HG02623 (cell line): ENCODE measurements at regions not wholly inside any gene's neighbourhood (a gene's known extent, or its start where the extent isn't known, plus 50 kb on each side); places are given as distances from the start of the nearest gene placed in this dataset.
"Not testable (repeated sequence)": the region's sequence is repeated elsewhere in the genome, so short reads cannot be mapped to it uniquely, and the experiment has no call there.

Experiments used
- ATAC-seq: cut with Tn5 transposase; IDR thresholded peaks from one replicate; pipeline ENCODE4 v1.9.1; 2021; ENCODE audit warnings: moderate library complexity; ENCODE audit not compliant: unreplicated experiment

DNA sequence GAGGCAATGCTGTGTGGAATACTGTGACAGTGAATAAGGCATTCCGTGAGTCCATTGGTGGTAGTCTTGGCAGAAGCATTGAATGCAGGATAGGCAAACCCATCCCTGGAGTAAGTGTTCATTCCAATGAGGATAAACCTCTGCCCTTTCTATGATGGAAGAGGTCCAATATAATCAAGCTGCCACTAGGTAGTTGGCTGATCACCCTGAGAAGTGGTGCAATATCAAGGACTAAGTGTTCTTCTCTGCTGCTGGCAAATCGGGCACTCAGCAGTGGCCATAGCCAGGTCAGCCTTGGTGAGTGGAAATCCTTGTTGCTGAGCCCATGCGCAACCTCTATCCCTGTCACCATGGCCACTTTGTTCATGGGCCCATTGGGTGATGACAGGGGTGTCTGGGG, 70.1 kb downstream of the FBXO4 start:
- ATAC-seq: no peak

DNA sequence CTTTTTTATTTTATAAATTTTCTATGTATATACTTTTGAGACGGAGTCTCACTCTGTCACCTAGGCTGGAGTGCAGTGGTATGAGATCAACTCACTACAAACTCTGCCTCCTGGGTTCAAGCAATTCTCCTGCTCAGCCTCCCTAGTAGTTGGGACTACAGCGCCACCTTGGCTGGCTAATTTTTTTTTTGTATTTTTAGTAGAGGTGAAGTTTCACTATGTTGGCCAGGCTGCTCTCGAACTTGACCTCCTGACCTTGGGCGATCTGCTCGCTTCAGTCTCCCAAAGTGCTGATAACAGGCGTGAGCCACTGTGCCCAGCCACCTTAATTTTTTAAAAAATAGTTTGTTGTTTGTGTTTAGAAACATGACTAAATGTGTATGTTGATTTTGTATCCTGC, 76.6 kb downstream of the FBXO4 start:
- no peak for ATAC-seq

- not testable (repeated sequence) for ATAC-seq
Measured at GRCh38 chr5:42003852-42004251, 78.8 kb downstream of the FBXO4 start.

- ATAC-seq: peak; percentile 86
Measured at GRCh38 chr5:42005561-42006153, 80.6 kb downstream of the FBXO4 start.

DNA sequence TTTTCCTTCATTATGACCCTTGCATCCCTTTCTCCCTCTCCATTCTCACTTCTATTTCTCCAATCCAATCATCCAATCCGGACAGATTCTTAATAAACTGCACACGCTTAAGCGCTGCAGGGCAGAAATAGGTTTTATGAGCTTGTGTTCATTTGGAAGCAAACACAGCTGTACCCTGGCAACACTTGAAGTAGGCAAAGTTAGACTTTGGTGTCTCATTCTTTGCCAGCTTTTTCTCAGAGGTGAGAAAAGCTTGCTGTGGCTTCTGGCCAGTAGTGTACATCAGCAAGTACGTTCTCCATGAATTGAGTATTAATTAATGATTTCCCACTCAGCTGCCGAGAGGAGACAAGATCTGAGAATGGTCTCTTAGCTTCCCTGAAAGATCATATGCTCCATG, 88.5 kb downstream of the FBXO4 start:
- ATAC-seq: no peak

- no peak for ATAC-seq
Measured at GRCh38 chr5:42015254-42015653, 90.2 kb downstream of the FBXO4 start.

- ATAC-seq: no peak
Measured at GRCh38 chr5:42015681-42016080, 90.6 kb downstream of the FBXO4 start.

DNA sequence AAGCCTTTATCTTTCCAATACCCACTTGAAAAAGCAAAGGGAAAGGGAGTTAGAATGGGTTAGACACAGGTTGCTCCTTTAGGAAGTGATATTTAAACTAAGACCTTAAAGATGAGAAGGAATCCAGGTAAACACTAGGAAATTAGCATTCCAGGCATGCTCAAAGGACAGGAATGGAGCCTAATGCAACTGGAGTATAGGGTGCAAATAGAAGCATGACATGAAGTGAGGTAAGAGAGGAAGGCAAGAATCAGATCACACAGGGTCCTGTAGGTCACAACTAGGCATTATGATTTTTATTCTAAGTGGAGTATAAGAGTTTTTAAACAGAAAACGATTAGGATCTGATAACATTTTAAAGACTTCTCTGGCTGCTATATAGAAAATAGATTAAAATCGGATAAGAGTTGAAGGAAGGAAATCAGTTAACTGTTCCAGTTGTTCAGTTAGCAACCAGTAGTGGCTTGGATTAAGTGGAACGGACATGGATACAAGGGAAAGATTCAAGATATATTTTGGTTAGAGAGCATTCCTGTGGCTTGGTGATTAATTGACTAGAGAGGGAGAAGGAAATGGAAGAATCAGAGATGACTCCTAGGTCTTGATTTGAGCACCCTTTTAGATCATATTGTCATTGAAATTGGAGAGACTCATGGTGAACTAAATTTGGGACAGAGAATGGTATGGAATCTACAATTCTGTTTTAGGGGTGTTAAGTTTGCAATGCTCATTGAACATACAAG, 95.9 kb downstream of the FBXO4 start:
- ATAC-seq: no peak

- no peak for ATAC-seq
Measured at GRCh38 chr5:42021923-42022322, 96.8 kb downstream of the FBXO4 start.

- ATAC-seq: no peak
Measured at GRCh38 chr5:42022383-42022972, 97.4 kb downstream of the FBXO4 start.

DNA sequence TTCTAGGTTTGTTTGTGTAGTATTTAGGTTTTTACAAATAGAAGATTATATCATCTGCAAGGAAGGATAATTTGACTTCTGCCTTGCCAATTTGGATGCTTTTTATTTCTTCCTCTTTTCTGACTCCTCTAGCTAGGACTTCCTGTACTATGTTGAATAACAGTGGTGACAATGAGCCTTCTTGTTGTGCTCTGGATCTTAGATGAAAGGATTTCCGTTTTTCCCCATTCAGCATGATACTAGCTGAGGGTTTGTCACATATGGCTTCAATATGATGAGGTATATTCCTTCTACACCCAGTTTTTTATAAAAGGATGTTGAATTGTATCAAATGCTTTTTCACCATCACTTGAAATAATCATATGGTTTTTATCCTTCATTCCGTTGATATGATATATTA, 101.4 kb downstream of the FBXO4 start:
- ATAC-seq: no peak

GRCh38 chr5:42032137-42032536, 107.1 kb downstream of the FBXO4 start:
- ATAC-seq: no peak

DNA sequence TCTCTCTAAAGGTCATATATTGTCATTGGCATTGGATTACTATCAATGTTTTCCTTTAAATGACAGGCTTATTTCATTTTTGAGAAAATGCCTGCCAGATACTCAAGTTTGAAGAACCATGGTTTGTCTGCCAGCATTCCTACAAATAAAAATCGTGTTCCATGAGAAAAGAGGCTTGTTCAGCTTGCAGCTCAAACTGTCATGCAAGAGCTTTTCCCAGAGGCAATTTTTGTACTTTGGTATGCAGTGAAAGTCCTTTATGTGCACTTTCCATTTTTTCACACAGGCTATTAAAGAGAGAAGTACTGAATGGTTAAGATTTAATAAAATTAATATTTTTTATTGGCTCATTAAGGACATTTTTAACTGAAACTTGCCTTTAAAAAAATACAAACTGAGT, 110.4 kb downstream of the FBXO4 start:
- ATAC-seq: no peak

DNA sequence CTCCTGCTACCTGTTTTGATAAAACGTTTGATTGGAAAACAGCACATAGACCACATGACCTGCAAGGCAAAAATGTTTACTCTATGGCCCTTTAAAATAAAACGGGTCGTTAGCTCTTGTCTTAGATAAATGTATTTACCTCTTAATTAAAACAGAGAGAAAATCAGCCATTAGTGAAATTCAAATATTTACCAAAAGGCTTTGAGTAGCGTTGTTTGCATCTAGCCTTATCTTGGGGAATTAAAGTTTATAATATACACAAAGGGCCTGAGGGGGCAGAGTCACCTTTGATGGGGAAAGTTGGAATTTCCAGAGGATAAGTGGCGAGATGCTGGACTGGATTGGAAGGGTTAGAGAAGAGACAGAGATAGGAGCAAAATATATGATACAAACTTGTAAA, 111.3 kb downstream of the FBXO4 start:
- no peak for ATAC-seq

- no peak for ATAC-seq
Measured at GRCh38 chr5:42037379-42037932, 112.4 kb downstream of the FBXO4 start.

DNA sequence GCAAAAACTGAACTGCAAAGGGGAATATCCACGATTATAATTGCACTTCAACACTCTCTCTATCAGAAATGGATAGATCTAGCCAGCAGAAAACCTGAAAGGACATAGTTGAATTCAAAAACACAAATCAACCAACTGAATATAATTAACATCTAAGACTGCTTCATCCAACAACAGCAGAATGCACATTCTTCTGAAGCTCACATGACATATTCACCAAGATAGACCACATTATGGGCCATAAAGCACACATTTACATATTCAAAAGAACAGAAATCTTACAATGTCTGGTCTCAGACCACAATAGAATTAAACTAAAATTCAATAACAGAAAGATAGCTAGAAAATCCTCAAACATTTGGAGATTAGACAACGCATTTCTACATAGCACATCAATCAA, 118.3 kb downstream of the FBXO4 start:
- no peak for ATAC-seq

DNA sequence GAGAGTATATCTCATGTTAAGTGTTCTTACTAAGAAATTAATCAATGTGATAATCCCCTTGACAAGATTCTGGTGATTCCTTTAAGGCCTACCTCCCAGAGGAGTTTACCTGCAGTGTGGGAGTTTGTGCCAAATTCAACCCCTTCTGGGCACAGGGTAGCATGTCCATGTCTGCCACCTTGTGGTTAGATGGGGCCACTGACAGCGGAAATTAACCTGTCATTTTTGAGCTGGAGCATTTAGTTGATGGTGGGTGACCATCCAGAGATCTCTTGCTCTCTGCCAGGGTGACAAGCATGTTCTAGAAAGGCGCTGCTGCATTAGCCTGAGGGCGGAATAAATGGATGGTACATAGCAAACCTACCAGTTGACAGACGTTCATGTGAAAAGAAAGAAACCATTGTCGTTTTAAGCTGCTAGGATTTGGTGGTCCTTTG, 132.2 kb downstream of the FBXO4 start:
- peak; percentile 92 for ATAC-seq

DNA sequence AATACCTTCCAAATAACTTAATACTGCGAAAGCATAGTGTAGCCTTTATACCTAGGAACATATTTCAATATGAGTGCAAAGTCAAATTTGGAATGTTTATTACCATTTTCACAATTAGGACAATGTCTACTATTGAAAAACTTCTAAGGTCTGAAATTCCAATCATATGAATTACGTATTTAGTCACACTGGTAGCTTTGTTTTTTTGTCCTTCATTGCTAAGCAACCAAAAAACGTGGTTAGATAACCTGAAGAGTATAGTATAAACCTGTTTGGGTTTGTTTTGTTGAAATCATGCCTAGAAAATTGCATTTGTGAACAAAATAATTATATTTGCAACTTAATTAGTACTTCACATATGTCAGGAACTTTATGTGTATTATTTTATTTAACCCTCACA, 134.2 kb downstream of the FBXO4 start:
- ATAC-seq: no peak

DNA sequence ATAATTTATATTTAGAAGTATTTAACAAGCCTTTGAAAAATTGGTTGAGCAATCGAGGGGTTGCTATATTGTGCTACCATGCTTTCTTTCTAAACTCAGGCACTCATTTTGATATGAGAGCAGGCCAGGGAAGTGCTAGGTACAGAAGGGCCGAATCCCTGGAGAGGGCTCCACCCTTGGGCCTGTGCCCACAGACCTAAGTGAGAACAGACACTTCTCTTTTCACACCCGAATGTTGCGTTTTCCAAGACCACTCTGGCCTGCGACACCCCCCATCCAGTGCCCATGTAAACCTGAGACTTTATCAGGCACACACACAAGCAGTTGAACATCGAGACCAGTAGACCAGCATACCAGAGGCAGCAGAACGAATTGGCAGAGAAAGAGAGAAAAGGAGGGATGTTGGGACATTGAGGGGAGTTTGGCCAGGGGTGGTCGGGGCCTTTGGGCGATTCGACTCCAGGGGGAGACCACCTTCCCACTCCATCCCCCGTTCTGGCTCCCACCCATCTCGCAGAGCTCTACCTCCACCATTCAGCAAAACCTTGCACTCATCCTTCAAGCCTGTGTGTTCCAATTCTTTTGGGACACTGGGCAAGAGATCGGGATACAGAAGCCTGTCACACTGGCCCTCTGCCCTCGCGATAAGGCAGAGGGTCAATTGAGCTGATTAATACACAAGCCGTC, 134.8 kb downstream of the FBXO4 start:
- no peak for ATAC-seq

DNA sequence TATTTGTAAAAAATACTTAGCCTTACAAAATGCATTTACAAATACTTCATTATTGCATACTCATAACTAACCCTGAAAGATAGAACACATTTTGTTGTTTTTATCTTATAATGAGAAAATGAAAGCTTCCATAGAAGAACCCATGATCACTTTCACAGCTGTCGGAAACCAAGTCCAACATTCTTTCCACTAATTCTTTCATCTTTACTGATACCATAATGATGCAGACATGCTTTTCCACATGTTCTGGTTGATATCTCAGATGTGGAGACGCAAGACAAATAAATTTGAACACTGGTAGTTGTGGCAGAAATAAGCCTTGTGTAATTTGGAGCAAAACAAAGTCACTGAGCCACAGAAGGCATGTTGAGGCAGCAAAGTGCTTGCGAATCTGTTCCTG, 136.0 kb downstream of the FBXO4 start:
- no peak for ATAC-seq

DNA sequence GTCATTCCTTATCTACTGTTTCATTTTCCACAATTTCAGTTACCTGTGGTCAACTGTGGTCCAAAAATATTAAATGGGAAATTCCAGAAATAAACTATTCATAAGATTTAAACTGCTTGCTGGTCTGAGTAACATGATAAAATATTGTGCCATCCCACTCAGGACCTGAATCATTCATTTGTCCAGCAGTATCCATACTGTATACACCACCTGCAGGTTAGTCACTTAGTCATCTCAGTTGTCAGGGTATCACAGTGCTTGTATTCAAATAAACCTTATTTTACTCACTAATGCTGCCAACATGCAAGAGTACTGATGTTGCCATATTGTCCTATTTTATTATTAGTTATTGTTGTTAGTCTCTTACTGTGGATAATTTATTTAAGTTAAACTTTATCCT, 139.7 kb downstream of the FBXO4 start:
- ATAC-seq: no peak

GRCh38 chr5:42066131-42066530, 141.1 kb downstream of the FBXO4 start:
- ATAC-seq: no peak
